ENCODE measurements at regions not wholly inside any gene's neighbourhood (a gene's known extent, or its start where the extent isn't known, plus 50 kb on each side); places are given as distances from the start of the nearest gene placed in this dataset.

DNA sequence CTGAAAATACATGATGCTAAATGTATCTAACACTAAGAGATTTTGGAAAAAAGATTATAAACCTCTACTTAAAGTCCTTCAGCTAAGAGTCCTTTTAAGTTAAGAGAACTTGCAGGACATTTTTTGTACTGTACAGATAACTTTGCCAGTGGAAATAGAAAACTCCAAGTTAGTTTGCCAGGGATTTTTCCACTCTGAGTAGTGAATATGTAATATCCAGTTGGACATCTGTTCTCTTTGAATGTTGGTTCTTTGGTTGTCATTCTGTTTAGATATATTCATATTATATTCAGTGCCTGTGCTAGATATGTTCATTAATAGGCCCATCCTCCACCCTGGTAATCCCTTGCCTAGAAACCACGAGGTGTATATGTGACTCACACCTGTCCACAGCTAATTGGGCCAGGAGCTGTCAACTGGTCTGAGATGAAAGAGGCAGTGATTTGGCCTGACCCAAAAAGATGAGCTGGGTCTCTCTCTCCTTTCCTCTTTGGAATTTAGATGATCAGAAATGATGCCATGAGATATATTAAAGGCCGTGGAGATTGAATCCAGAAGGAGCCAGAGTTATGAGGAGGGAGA is 261.0 kb upstream of the LRIG3 start:
- no peak overlapping the region for H3K4me3 ChIP-seq (ENCODE audit: low read length)
- TF ChIP-seq, protein P1, sequence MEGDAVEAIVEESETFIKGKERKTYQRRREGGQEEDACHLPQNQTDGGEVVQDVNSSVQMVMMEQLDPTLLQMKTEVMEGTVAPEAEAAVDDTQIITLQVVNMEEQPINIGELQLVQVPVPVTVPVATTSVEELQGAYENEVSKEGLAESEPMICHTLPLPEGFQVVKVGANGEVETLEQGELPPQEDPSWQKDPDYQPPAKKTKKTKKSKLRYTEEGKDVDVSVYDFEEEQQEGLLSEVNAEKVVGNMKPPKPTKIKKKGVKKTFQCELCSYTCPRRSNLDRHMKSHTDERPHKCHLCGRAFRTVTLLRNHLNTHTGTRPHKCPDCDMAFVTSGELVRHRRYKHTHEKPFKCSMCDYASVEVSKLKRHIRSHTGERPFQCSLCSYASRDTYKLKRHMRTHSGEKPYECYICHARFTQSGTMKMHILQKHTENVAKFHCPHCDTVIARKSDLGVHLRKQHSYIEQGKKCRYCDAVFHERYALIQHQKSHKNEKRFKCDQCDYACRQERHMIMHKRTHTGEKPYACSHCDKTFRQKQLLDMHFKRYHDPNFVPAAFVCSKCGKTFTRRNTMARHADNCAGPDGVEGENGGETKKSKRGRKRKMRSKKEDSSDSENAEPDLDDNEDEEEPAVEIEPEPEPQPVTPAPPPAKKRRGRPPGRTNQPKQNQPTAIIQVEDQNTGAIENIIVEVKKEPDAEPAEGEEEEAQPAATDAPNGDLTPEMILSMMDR (conservative IDR thresholded peaks at IDR 0.05) = no peak
- Mint-ChIP-seq H3K9me3 (peaks cover 12% of the 10 kb centered on the region), H3K36me3 (ENCODE audit: low read depth) (peaks cover 7% of the 10 kb centered on the region), H3K27me3 (ENCODE audit: insufficient read depth) (no peaks in the 10 kb centered on the region), H3K4me1 (no peaks in the 10 kb centered on the region), H3K27ac (no peak overlapping the region), H3K4me3 (no peak overlapping the region)
- WGBS, 2 experiments (ENCODE audit: insufficient coverage in 1 of 2, insufficient read length in 1 of 2) = 92% methylated on average over 2 of the region's 2 CpGs; no CpG with 5 or more reads in 1 of the 2 experiments
- H3K9me3 ChIP-seq (ENCODE audit: control insufficient read depth, low read length) = peaks cover 9% of the 10 kb centered on the region
- H3K27ac ChIP-seq (ENCODE audit: low read depth, low read length) = no peak overlapping the region
- H3K36me3 ChIP-seq (ENCODE audit: control insufficient read depth, insufficient read depth, low read length) = no peaks in the 10 kb centered on the region
- no peak for DNase-seq
- no peak overlapping the region for H3K9ac ChIP-seq (ENCODE audit: extremely low read depth, low read length, poor library complexity, severe bottlenecking)
- H3K4me1 ChIP-seq (ENCODE audit: control insufficient read depth, insufficient read depth, low read length) = no peaks in the 10 kb centered on the region
- H3K27me3 ChIP-seq (ENCODE audit: control insufficient read depth, insufficient read depth, low read length, poor library complexity, severe bottlenecking) = no peaks in the 10 kb centered on the region

DNA sequence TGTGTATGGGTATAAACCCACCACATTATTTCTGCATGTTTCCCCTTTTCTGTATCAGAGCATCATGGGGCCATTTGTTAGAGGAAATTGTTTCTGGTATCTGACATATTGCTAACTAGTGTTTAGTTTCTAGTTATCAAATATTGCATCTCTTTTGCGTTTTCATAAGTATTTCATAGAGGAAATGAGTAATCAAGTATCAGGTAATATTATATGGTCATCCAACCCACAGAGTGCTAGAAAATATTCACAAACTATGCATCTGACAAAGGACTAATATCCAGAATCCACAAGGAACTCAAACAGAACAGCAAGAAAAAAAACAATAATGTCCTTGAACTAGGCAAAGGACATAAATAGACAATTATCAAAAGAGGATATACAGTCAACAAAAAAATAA is 258.9 kb upstream of the LRIG3 start:
- Histone ChIP-seq H3K36me3 (ENCODE audit: control insufficient read depth, insufficient read depth, low read length) (no peaks in the 10 kb centered on the region), H3K9ac (ENCODE audit: extremely low read depth, low read length, poor library complexity, severe bottlenecking) (no peak overlapping the region), H3K4me1 (ENCODE audit: control insufficient read depth, insufficient read depth, low read length) (no peaks in the 10 kb centered on the region), H3K27ac (ENCODE audit: low read depth, low read length) (no peak overlapping the region), H3K9me3 (ENCODE audit: control insufficient read depth, low read length) (peaks cover 20% of the 10 kb centered on the region), H3K27me3 (ENCODE audit: control insufficient read depth, insufficient read depth, low read length, poor library complexity, severe bottlenecking) (no peaks in the 10 kb centered on the region), H3K4me3 (ENCODE audit: low read length) (no peak overlapping the region)
- TF ChIP-seq, protein P1 (conservative IDR thresholded peaks at IDR 0.05) = no peak
- Mint-ChIP-seq H3K4me1 (no peaks in the 10 kb centered on the region), H3K4me3 (no peak overlapping the region), H3K36me3 (ENCODE audit: low read depth) (peaks cover 9% of the 10 kb centered on the region), H3K9me3 (peaks cover 20% of the 10 kb centered on the region), H3K27ac (no peak overlapping the region), H3K27me3 (ENCODE audit: insufficient read depth) (no peaks in the 10 kb centered on the region)
- DNase-seq = no peak
- WGBS, 2 experiments (ENCODE audit: insufficient coverage in 1 of 2, insufficient read length in 1 of 2) = 100% methylated on average over 1 of the region's 1 CpG; no CpG with 5 or more reads in 1 of the 2 experiments

DNA sequence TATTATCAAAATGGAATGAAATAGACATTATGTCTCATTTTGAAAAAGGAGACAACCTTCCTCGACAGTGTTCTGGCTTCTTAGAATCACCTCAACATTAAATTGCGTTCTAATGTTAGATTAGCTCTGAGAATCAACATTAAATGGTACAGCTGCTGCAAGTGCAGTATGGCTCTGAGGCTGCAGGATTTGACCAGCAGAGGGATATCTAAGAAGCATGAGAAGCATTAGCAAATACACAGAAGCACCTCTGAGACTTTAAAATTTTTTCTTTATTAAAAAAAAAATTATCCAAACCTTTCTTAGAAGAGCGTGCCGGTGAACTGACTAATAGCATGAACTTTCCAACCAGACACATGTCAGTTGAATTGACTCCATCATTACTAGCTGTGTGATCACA is 253.4 kb upstream of the LRIG3 start:
- WGBS, 2 experiments (ENCODE audit: insufficient coverage in 1 of 2, insufficient read length in 1 of 2) = 87 to 91% methylated on average over 3 to 4 of the region's 4 CpGs
- Mint-ChIP-seq H3K4me3 (no peak overlapping the region), H3K36me3 (ENCODE audit: low read depth) (peaks cover 9% of the 10 kb centered on the region), H3K9me3 (peaks cover 20% of the 10 kb centered on the region), H3K4me1 (peaks cover 4% of the 10 kb centered on the region), H3K27me3 (ENCODE audit: insufficient read depth) (no peaks in the 10 kb centered on the region), H3K27ac (no peak overlapping the region)
- TF ChIP-seq, protein P1 (conservative IDR thresholded peaks at IDR 0.05) = peak; percentile 74
- Histone ChIP-seq H3K27me3 (ENCODE audit: control insufficient read depth, insufficient read depth, low read length, poor library complexity, severe bottlenecking) (no peaks in the 10 kb centered on the region), H3K36me3 (ENCODE audit: control insufficient read depth, insufficient read depth, low read length) (no peaks in the 10 kb centered on the region), H3K9ac (ENCODE audit: extremely low read depth, low read length, poor library complexity, severe bottlenecking) (no peak overlapping the region), H3K4me1 (ENCODE audit: control insufficient read depth, insufficient read depth, low read length) (peaks cover 2% of the 10 kb centered on the region), H3K9me3 (ENCODE audit: control insufficient read depth, low read length) (peaks cover 20% of the 10 kb centered on the region), H3K4me3 (ENCODE audit: low read length) (no peak overlapping the region), H3K27ac (ENCODE audit: low read depth, low read length) (no peak overlapping the region)
- no peak for DNase-seq

All from endodermal cell (in vitro differentiated cells).